ENCODE measurements at regions not wholly inside any gene's neighbourhood (a gene's known extent, or its start where the extent isn't known, plus 50 kb on each side); places are given as distances from the start of the nearest gene placed in this dataset.
"Not testable (repeated sequence)": the region's sequence is repeated elsewhere in the genome, so short reads cannot be mapped to it uniquely, and the experiment has no call there.

GRCh38 chr16:33731167-33731566 is 271.8 kb downstream of the TP53TG3F start:
- TF ChIP-seq CTCF (IDR thresholded peaks at IDR 0.05; ENCODE audit: low read length); EZH2 (optimal IDR thresholded peaks at IDR 0.05; ENCODE audit: low read depth, low read length): not testable (repeated sequence)

All from MM.1S (cell line).